Prostate gland (tissue), 2 donors: ENCODE measurements at regions not wholly inside any gene's neighbourhood (a gene's known extent, or its start where the extent isn't known, plus 50 kb on each side); places are given as distances from the start of the nearest gene placed in this dataset.

Source experiments
- DNase-seq: peaks from one replicate; pipeline ENCODE4 v3.0.0-alpha.2; 2019; ENCODE audit warnings: low spot score
- H3K27ac ChIP-seq, 2 donors: fragments of 200-600 bp; sonication (generic); 2 replicates each; pipeline ENCODE4 v1.5.1; 2017 to 2019
- H3K27me3 ChIP-seq: fragments of 200-600 bp; sonication (generic); replicated peaks from 2 replicates; pipeline ENCODE4 v1.5.1; 2019; ENCODE audit not compliant: insufficient read depth
- H3K36me3 ChIP-seq, 2 donors: fragments of 200-600 bp; sonication (generic); 1 replicate in 1 of 2; 2 replicates in 1 of 2; pipeline versions ENCODE4 v1.5.1 to v1.8.1; 2017 to 2019
- H3K4me1 ChIP-seq: fragments of 200-600 bp; sonication (generic); replicated peaks from 2 replicates; pipeline ENCODE4 v1.5.1; 2019
- H3K4me3 ChIP-seq, 2 donors: fragments of 200-600 bp; sonication (generic); 2 replicates each; pipeline ENCODE4 v1.5.1; 2017 to 2019
- H3K9me3 ChIP-seq: fragments of 200-600 bp; sonication (generic); 2 replicates; pipeline ENCODE4 v1.5.1; 2017
- CTCF ChIP-seq, 4 experiments: fragments of 200-600 bp in 2 of 4; fragments of 450-650 bp in 2 of 4; sonication (generic) in 2 of 4; IDR thresholded peaks; 1 replicate in 3 of 4; 2 replicates in 1 of 4; pipeline ENCODE4 v1.5.1; 2016 to 2019; ENCODE audit warnings: antibody characterized with exemption in 4 of 4, mild to moderate bottlenecking in 2 of 4, moderate library complexity in 2 of 4
- POLR2A ChIP-seq: fragments of 450-650 bp; IDR thresholded peaks from one replicate; pipeline ENCODE4 v1.6.1; 2016; ENCODE audit warnings: antibody characterized with exemption, mild to moderate bottlenecking
- POLR2AphosphoS5 ChIP-seq: sonication (generic); formaldehyde crosslinking; IDR thresholded peaks from one replicate; pipeline ENCODE4 v1.6.1; 2017; ENCODE audit warnings: antibody characterized with exemption
- WGBS: methylation state at CpG from one replicate; pipeline ENCODE4 v1.1.5; 2018; 5-methylcytosine and 5-hydroxymethylcytosine counted together
- intact Hi-C: fragments of 100-400 bp; cut with DNase I; formaldehyde crosslinking; loops from one replicate; pipeline ENCODE4 v1.14.2; 2022

GRCh38 chr10:78166261-78166660, 132.6 kb downstream of the RPS24 start:
- intact Hi-C loops = no loop called here
- H3K9me3 ChIP-seq = no peaks in the 10 kb centered on the region
- H3K27me3 ChIP-seq = no peaks in the 10 kb centered on the region
- H3K27ac ChIP-seq = no peak overlapping the region
- TF ChIP-seq POLR2A (no peak), CTCF (IDR thresholded peaks at IDR 0.05) (no peak), POLR2AphosphoS5 (no peak)
- no peaks in the 10 kb centered on the region for H3K36me3 ChIP-seq
- 76% methylated on average over 3 of the region's 3 CpGs for WGBS
- DNase-seq = no peak
- H3K4me3 ChIP-seq = no peak overlapping the region
- no peaks in the 10 kb centered on the region for H3K4me1 ChIP-seq

GRCh38 chr10:78169214-78169613, 135.6 kb downstream of the RPS24 start:
- TF ChIP-seq POLR2A (no peak), POLR2AphosphoS5 (no peak), CTCF (IDR thresholded peaks at IDR 0.05) (no peak)
- Histone ChIP-seq H3K4me1 (no peaks in the 10 kb centered on the region), H3K27me3 (no peaks in the 10 kb centered on the region), H3K4me3 (no peak overlapping the region), H3K9me3 (no peaks in the 10 kb centered on the region), H3K27ac (no peak overlapping the region), H3K36me3 (no peaks in the 10 kb centered on the region)
- intact Hi-C loops = no loop called here
- 54% methylated on average over 4 of the region's 4 CpGs for WGBS
- DNase-seq = no peak

- intact Hi-C loops = no loop called here
- H3K4me1 ChIP-seq = no peaks in the 10 kb centered on the region
These were observed 136.4 kb downstream of the RPS24 start for GRCh38 chr10:78170026-78170475.

GRCh38 chr10:78171633-78172400, 138.2 kb downstream of the RPS24 start:
- TF ChIP-seq POLR2A (no peak), POLR2AphosphoS5 (no peak), CTCF (IDR thresholded peaks at IDR 0.05) (no peak)
- H3K9me3 ChIP-seq = no peaks in the 10 kb centered on the region
- intact Hi-C loops = no loop called here
- no peak overlapping the region for H3K27ac ChIP-seq
- no peak overlapping the region for H3K4me3 ChIP-seq
- no peaks in the 10 kb centered on the region for H3K36me3 ChIP-seq
- H3K27me3 ChIP-seq = no peaks in the 10 kb centered on the region
- WGBS = 72% methylated on average over 6 of the region's 6 CpGs
- no peak for DNase-seq
- no peaks in the 10 kb centered on the region for H3K4me1 ChIP-seq

More at GRCh38 chr10:78170026-78170475, 136.4 kb downstream of the RPS24 start:
- DNase-seq = no peak
- Histone ChIP-seq H3K27ac (no peak overlapping the region), H3K9me3 (no peaks in the 10 kb centered on the region), H3K27me3 (no peaks in the 10 kb centered on the region), H3K4me3 (no peak overlapping the region), H3K36me3 (no peaks in the 10 kb centered on the region)
- WGBS = 88% methylated on average over 3 of the region's 3 CpGs
- TF ChIP-seq CTCF (IDR thresholded peaks at IDR 0.05) (no peak), POLR2A (no peak), POLR2AphosphoS5 (no peak)
